ENCODE measurements at regions not wholly inside any gene's neighbourhood (a gene's known extent, or its start where the extent isn't known, plus 50 kb on each side); places are given as distances from the start of the nearest gene placed in this dataset.

GRCh38 chr1:22342734-22343191 lies 108.9 kb upstream of the ZBTB40 start:
- H3K79me2 ChIP-seq (replicated peaks; ENCODE audit: insufficient read depth), result no peaks in the 10 kb centered on the region
- H3K27me3 Mint-ChIP-seq (ENCODE audit: insufficient read depth, low read depth, poor library complexity), result peaks cover 13% of the 10 kb centered on the region
- H4K20me1 ChIP-seq (replicated peaks; ENCODE audit: insufficient read depth), result no peaks in the 10 kb centered on the region
- H3K4me1 ChIP-seq (ENCODE audit: insufficient read depth), result no peaks in the 10 kb centered on the region
- H3K4me1 Mint-ChIP-seq, result peaks cover 18% of the 10 kb centered on the region
- no peak overlapping the region for H3K4me3 Mint-ChIP-seq
- no peak overlapping the region for H3K4me3 ChIP-seq
- H3K36me3 ChIP-seq (ENCODE audit: insufficient read depth), result no peaks in the 10 kb centered on the region
- no peaks in the 10 kb centered on the region for H3F3A ChIP-seq (replicated peaks; ENCODE audit: low read depth)
- no peaks in the 10 kb centered on the region for H3K27me3 ChIP-seq (ENCODE audit: insufficient read depth)
- no peak for TF ChIP-seq STAT1 (IDR thresholded peaks at IDR 0.05; ENCODE audit: unreplicated experiment)
- TF ChIP-seq ETS1 (IDR thresholded peaks at IDR 0.05), result no peak
- no peak; the same call in 2 of the 3 replicates for ATAC-seq
- H3K4me2 ChIP-seq, result no peak overlapping the region
- H2AFZ ChIP-seq, result no peak overlapping the region
- H3K9me3 Mint-ChIP-seq, result no peaks in the 10 kb centered on the region; the same call in 2 of the 3 replicates
- H3K9me2 ChIP-seq (ENCODE audit: insufficient read depth), result no peaks in the 10 kb centered on the region
- H3K27ac ChIP-seq (ENCODE audit: low read depth), result no peak overlapping the region
- H3K27ac Mint-ChIP-seq, result no peak overlapping the region
- no peak for DNase-seq (ENCODE audit: low spot score)
- no peaks in the 10 kb centered on the region for H3K36me3 Mint-ChIP-seq (ENCODE audit: low read depth)

GRCh38 chr1:22343456-22344328 lies 108.0 kb upstream of the ZBTB40 start:
- H3K27me3 Mint-ChIP-seq (ENCODE audit: insufficient read depth, low read depth, poor library complexity), result peaks cover 15% of the 10 kb centered on the region
- no peak for DNase-seq (ENCODE audit: low spot score)
- Histone ChIP-seq H3K79me2 (replicated peaks; ENCODE audit: insufficient read depth) (no peaks in the 10 kb centered on the region), H4K20me1 (replicated peaks; ENCODE audit: insufficient read depth) (no peaks in the 10 kb centered on the region), H3F3A (replicated peaks; ENCODE audit: low read depth) (no peaks in the 10 kb centered on the region), H3K4me1 (ENCODE audit: insufficient read depth) (no peaks in the 10 kb centered on the region), H3K27me3 (ENCODE audit: insufficient read depth) (no peaks in the 10 kb centered on the region), H3K4me2 (no peak overlapping the region), H3K27ac (ENCODE audit: low read depth) (no peak overlapping the region), H2AFZ (no peak overlapping the region), H3K36me3 (ENCODE audit: insufficient read depth) (no peaks in the 10 kb centered on the region), H3K9me2 (ENCODE audit: insufficient read depth) (no peaks in the 10 kb centered on the region), H3K4me3 (no peak overlapping the region)
- no peak for ATAC-seq
- H3K4me1 Mint-ChIP-seq, result peaks cover 25% of the 10 kb centered on the region
- no peaks in the 10 kb centered on the region; the same call in 2 of the 3 replicates for H3K9me3 Mint-ChIP-seq
- H3K36me3 Mint-ChIP-seq (ENCODE audit: low read depth), result no peaks in the 10 kb centered on the region
- no peak overlapping the region for H3K4me3 Mint-ChIP-seq
- no peak overlapping the region for H3K27ac Mint-ChIP-seq
- TF ChIP-seq EZH2 (IDR thresholded peaks at IDR 0.05; ENCODE audit: low read depth, unreplicated experiment), result no peak
- TF ChIP-seq NANOG (IDR thresholded peaks at IDR 0.05; ENCODE audit: borderline replicate concordance), result no peak
- no peak for TF ChIP-seq ZNF114 (CRISPR knock-in tag; IDR thresholded peaks at IDR 0.05)

GRCh38 chr1:22344329-22344630 lies 107.4 kb upstream of the ZBTB40 start:
- TF ChIP-seq NANOG (IDR thresholded peaks at IDR 0.05; ENCODE audit: borderline replicate concordance) (no peak), REST (IDR thresholded peaks at IDR 0.05; ENCODE audit: unreplicated experiment) (no peak), EZH2phosphoT487 (IDR thresholded peaks at IDR 0.05; ENCODE audit: unreplicated experiment) (no peak), ZNF331 (CRISPR knock-in tag; IDR thresholded peaks at IDR 0.05; ENCODE audit: low read depth) (no peak)
- Histone ChIP-seq H4K20me1 (replicated peaks; ENCODE audit: insufficient read depth) (no peaks in the 10 kb centered on the region), H3K27ac (ENCODE audit: low read depth) (no peak overlapping the region), H3K27me3 (ENCODE audit: insufficient read depth) (no peaks in the 10 kb centered on the region), H3F3A (replicated peaks; ENCODE audit: low read depth) (no peaks in the 10 kb centered on the region), H3K4me2 (no peak overlapping the region), H2AFZ (no peak overlapping the region), H3K36me3 (ENCODE audit: insufficient read depth) (no peaks in the 10 kb centered on the region), H3K4me3 (no peak overlapping the region), H3K9me2 (ENCODE audit: insufficient read depth) (no peaks in the 10 kb centered on the region), H3K4me1 (ENCODE audit: insufficient read depth) (no peaks in the 10 kb centered on the region; the same call in 1 of the 2 replicates), H3K79me2 (replicated peaks; ENCODE audit: insufficient read depth) (no peaks in the 10 kb centered on the region)
- peaks cover 16% of the 10 kb centered on the region for H3K27me3 Mint-ChIP-seq (ENCODE audit: insufficient read depth, low read depth, poor library complexity)
- ATAC-seq, result no peak
- H3K27ac Mint-ChIP-seq, result no peak overlapping the region
- H3K4me3 Mint-ChIP-seq, result no peak overlapping the region
- no peaks in the 10 kb centered on the region; the same call in 2 of the 3 replicates for H3K9me3 Mint-ChIP-seq
- DNase-seq (ENCODE audit: low spot score), result no peak
- no peaks in the 10 kb centered on the region for H3K36me3 Mint-ChIP-seq (ENCODE audit: low read depth)
- peaks cover 25% of the 10 kb centered on the region for H3K4me1 Mint-ChIP-seq
